ENCODE measurements at regions not wholly inside any gene's neighbourhood (a gene's known extent, or its start where the extent isn't known, plus 50 kb on each side); places are given as distances from the start of the nearest gene placed in this dataset.
"Not testable (repeated sequence)": the region's sequence is repeated elsewhere in the genome, so short reads cannot be mapped to it uniquely, and the experiment has no call there.

DNA sequence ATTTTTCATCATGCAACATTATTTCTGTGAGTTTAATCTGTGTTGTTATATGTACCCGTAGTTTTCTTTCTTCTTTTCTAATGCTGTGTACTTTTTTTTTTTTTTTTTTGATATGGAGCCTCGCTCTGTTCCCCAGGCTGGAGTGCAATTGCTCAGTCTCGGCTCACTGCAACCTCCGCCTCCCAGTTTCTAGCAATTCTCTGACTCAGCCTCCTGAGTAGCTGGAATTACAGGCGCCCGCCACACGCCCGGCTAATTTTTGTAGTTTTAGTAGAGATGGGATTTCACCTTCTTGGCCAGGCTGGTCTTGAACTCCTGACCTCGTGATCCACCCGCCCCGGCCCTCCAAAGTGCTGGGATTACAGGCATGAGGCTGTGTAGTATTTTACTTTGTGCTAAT lies 155.4 kb downstream of the GALR1 start:
- no peak for TF ChIP-seq EZH2 (IDR thresholded peaks at IDR 0.05; ENCODE audit: borderline replicate concordance, insufficient read depth, low read length, poor library complexity, severe bottlenecking)
- TF ChIP-seq MXI1 (conservative IDR thresholded peaks at IDR 0.05; ENCODE audit: poor library complexity, severe bottlenecking) = no peak
- no peak for TF ChIP-seq EP300 (conservative IDR thresholded peaks at IDR 0.05; ENCODE audit: poor library complexity, severe bottlenecking)
- no peak for TF ChIP-seq TAF1 (IDR thresholded peaks at IDR 0.05; ENCODE audit: low read depth)
- TF ChIP-seq POLR2AphosphoS5 (IDR thresholded peaks at IDR 0.05) = no peak
- TF ChIP-seq RAD21 (conservative IDR thresholded peaks at IDR 0.05) = no peak
- TF ChIP-seq, protein P1, sequence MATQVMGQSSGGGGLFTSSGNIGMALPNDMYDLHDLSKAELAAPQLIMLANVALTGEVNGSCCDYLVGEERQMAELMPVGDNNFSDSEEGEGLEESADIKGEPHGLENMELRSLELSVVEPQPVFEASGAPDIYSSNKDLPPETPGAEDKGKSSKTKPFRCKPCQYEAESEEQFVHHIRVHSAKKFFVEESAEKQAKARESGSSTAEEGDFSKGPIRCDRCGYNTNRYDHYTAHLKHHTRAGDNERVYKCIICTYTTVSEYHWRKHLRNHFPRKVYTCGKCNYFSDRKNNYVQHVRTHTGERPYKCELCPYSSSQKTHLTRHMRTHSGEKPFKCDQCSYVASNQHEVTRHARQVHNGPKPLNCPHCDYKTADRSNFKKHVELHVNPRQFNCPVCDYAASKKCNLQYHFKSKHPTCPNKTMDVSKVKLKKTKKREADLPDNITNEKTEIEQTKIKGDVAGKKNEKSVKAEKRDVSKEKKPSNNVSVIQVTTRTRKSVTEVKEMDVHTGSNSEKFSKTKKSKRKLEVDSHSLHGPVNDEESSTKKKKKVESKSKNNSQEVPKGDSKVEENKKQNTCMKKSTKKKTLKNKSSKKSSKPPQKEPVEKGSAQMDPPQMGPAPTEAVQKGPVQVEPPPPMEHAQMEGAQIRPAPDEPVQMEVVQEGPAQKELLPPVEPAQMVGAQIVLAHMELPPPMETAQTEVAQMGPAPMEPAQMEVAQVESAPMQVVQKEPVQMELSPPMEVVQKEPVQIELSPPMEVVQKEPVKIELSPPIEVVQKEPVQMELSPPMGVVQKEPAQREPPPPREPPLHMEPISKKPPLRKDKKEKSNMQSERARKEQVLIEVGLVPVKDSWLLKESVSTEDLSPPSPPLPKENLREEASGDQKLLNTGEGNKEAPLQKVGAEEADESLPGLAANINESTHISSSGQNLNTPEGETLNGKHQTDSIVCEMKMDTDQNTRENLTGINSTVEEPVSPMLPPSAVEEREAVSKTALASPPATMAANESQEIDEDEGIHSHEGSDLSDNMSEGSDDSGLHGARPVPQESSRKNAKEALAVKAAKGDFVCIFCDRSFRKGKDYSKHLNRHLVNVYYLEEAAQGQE (IDR thresholded peaks at IDR 0.05; ENCODE audit: borderline replicate concordance) = no peak
- Histone ChIP-seq H3K9me3 (ENCODE audit: low read length) (no peaks in the 10 kb centered on the region), H4K20me1 (ENCODE audit: insufficient read depth) (no peaks in the 10 kb centered on the region), H3K79me2 (replicated peaks; ENCODE audit: insufficient read depth, low read length) (no peaks in the 10 kb centered on the region), H3K9ac (ENCODE audit: low read length) (no peak overlapping the region), H3K4me3 (ENCODE audit: low read length) (no peak overlapping the region), H3K36me3 (ENCODE audit: insufficient read depth, low read length) (no peaks in the 10 kb centered on the region), H3K27ac (ENCODE audit: low read length) (no peak overlapping the region), H2AFZ (ENCODE audit: low read depth, low read length) (no peak overlapping the region), H3F3A (ENCODE audit: insufficient read depth, low read length, poor library complexity, severe bottlenecking) (no peaks in the 10 kb centered on the region), H3K27me3 (ENCODE audit: insufficient read depth, low read depth, low read length) (no peaks in the 10 kb centered on the region), H3K4me2 (ENCODE audit: low read length) (no peak overlapping the region), H3K9me2 (ENCODE audit: insufficient read depth, low read length) (no peaks in the 10 kb centered on the region)

DNA sequence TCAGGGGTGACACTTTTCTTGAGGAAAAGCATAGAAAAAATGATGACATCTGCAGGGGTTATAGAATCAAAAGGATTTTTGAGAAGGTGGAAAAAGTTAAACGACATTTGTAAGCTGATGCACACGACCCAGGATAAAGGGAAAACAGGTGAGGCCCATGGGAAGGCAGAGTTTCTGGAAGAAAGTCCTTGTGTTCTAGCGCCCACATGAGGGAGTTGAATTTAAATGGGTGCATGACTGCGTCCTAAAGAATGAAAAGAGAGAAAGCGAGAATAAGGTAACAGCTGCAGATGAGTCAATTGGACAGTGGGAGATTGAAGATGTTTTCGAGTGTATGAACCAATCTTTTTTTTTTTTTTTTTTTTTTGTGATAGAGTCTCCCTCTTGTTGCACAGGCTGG lies 158.1 kb downstream of the GALR1 start:
- Histone ChIP-seq H3K27ac (ENCODE audit: low read length) (no peak overlapping the region), H3K79me2 (replicated peaks; ENCODE audit: insufficient read depth, low read length) (no peaks in the 10 kb centered on the region), H3K4me2 (ENCODE audit: low read length) (no peak overlapping the region), H3K27me3 (ENCODE audit: insufficient read depth, low read depth, low read length) (no peaks in the 10 kb centered on the region), H3K9me3 (ENCODE audit: low read length) (no peaks in the 10 kb centered on the region), H3K36me3 (ENCODE audit: insufficient read depth, low read length) (no peaks in the 10 kb centered on the region), H4K20me1 (ENCODE audit: insufficient read depth) (no peaks in the 10 kb centered on the region), H3K4me3 (ENCODE audit: low read length) (no peak overlapping the region), H3K9me2 (ENCODE audit: insufficient read depth, low read length) (no peaks in the 10 kb centered on the region), H3K9ac (ENCODE audit: low read length) (no peak overlapping the region), H2AFZ (ENCODE audit: low read depth, low read length) (no peak overlapping the region), H3F3A (ENCODE audit: insufficient read depth, low read length, poor library complexity, severe bottlenecking) (no peaks in the 10 kb centered on the region)
- TF ChIP-seq, protein P2, sequence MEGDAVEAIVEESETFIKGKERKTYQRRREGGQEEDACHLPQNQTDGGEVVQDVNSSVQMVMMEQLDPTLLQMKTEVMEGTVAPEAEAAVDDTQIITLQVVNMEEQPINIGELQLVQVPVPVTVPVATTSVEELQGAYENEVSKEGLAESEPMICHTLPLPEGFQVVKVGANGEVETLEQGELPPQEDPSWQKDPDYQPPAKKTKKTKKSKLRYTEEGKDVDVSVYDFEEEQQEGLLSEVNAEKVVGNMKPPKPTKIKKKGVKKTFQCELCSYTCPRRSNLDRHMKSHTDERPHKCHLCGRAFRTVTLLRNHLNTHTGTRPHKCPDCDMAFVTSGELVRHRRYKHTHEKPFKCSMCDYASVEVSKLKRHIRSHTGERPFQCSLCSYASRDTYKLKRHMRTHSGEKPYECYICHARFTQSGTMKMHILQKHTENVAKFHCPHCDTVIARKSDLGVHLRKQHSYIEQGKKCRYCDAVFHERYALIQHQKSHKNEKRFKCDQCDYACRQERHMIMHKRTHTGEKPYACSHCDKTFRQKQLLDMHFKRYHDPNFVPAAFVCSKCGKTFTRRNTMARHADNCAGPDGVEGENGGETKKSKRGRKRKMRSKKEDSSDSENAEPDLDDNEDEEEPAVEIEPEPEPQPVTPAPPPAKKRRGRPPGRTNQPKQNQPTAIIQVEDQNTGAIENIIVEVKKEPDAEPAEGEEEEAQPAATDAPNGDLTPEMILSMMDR (IDR thresholded peaks at IDR 0.05; ENCODE audit: poor library complexity, severe bottlenecking) = no peak
- TF ChIP-seq TAF1 (IDR thresholded peaks at IDR 0.05; ENCODE audit: low read depth) (no peak), EZH2 (IDR thresholded peaks at IDR 0.05; ENCODE audit: borderline replicate concordance, insufficient read depth, low read length, poor library complexity, severe bottlenecking) (no peak), MXI1 (conservative IDR thresholded peaks at IDR 0.05; ENCODE audit: poor library complexity, severe bottlenecking) (no peak), RAD21 (conservative IDR thresholded peaks at IDR 0.05) (no peak), SMC3 (conservative IDR thresholded peaks at IDR 0.05; ENCODE audit: poor library complexity) (no peak), EP300 (conservative IDR thresholded peaks at IDR 0.05; ENCODE audit: poor library complexity, severe bottlenecking) (no peak), POLR2AphosphoS5 (IDR thresholded peaks at IDR 0.05) (no peak)
- TF ChIP-seq, protein P1 (IDR thresholded peaks at IDR 0.05; ENCODE audit: borderline replicate concordance) = no peak

DNA sequence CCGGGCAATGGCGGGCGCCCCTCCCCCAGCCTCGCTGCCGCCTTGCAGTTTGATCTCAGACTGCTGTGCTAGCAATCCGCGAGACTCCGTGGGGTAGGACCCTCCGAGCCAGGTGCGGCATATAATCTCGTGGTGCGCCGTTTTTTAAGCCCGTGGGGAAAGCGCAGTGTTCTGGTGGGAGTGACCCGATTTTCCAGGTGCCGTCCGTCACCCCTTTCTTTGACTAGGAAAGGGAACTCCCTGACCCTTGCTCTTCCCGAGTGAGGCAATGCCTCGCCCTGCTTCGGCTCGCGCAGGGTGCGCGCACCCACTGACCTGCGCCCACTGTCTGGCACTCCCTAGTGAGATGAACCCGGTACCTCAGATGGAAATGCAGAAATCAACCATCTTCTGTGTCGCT lies 171.9 kb downstream of the GALR1 start:
- H3K9ac ChIP-seq (ENCODE audit: low read length); H3F3A ChIP-seq (ENCODE audit: insufficient read depth, low read length, poor library complexity, severe bottlenecking); H3K27ac ChIP-seq (ENCODE audit: low read length); H3K36me3 ChIP-seq (ENCODE audit: insufficient read depth, low read length); H3K79me2 ChIP-seq (replicated peaks; ENCODE audit: insufficient read depth, low read length); H4K20me1 ChIP-seq (ENCODE audit: insufficient read depth); H2AFZ ChIP-seq (ENCODE audit: low read depth, low read length); H3K9me2 ChIP-seq (ENCODE audit: insufficient read depth, low read length); H3K4me3 ChIP-seq (ENCODE audit: low read length); H3K9me3 ChIP-seq (ENCODE audit: low read length); H3K27me3 ChIP-seq (ENCODE audit: insufficient read depth, low read depth, low read length); H3K4me2 ChIP-seq (ENCODE audit: low read length): not testable (repeated sequence)
